ENCODE measurements at regions not wholly inside any gene's neighbourhood (a gene's known extent, or its start where the extent isn't known, plus 50 kb on each side); places are given as distances from the start of the nearest gene placed in this dataset.
A peak's percentile ranks its signal among the peaks of the same experiment; 100 is the strongest.
"Not testable (repeated sequence)": the region's sequence is repeated elsewhere in the genome, so short reads cannot be mapped to it uniquely, and the experiment has no call there.

GRCh38 chr13:30520571-30520970 is 54.8 kb upstream of the HMGB1 start:
- TF ChIP-seq CTCF (IDR thresholded peaks at IDR 0.05; ENCODE audit: control insufficient read depth, insufficient read depth, low read depth, low read length, missing control alignments): no peak
- DNase-seq (ENCODE audit: low read depth): peak; percentile 57
- no peak overlapping the region for H3K4me3 ChIP-seq (ENCODE audit: control insufficient read depth, low read depth, low read length)

GRCh38 chr13:30523211-30523610 is 57.5 kb upstream of the HMGB1 start:
- no peak for DNase-seq (ENCODE audit: low read depth)
- no peak for TF ChIP-seq CTCF (IDR thresholded peaks at IDR 0.05; ENCODE audit: control insufficient read depth, insufficient read depth, low read depth, low read length, missing control alignments)
- H3K4me3 ChIP-seq (ENCODE audit: control insufficient read depth, low read depth, low read length): no peak overlapping the region

- H3K4me3 ChIP-seq (ENCODE audit: control insufficient read depth, low read depth, low read length); DNase-seq (ENCODE audit: low read depth): not testable (repeated sequence)
Observed at GRCh38 chr13:30523817-30524216, 58.1 kb upstream of the HMGB1 start.

GRCh38 chr13:30525212-30525611 is 59.5 kb upstream of the HMGB1 start:
- H3K4me3 ChIP-seq (ENCODE audit: control insufficient read depth, low read depth, low read length); DNase-seq (ENCODE audit: low read depth): not testable (repeated sequence)

- no peak for TF ChIP-seq CTCF (IDR thresholded peaks at IDR 0.05; ENCODE audit: control insufficient read depth, insufficient read depth, low read depth, low read length, missing control alignments)
- no peak for DNase-seq (ENCODE audit: low read depth)
- H3K4me3 ChIP-seq (ENCODE audit: control insufficient read depth, low read depth, low read length): no peak overlapping the region
Observed at GRCh38 chr13:30526612-30527495, 61.1 kb upstream of the HMGB1 start.

- TF ChIP-seq CTCF (IDR thresholded peaks at IDR 0.05; ENCODE audit: control insufficient read depth, insufficient read depth, low read depth, low read length, missing control alignments): no peak
- no peak overlapping the region for H3K4me3 ChIP-seq (ENCODE audit: control insufficient read depth, low read depth, low read length)
- no peak for DNase-seq (ENCODE audit: low read depth)
Observed at GRCh38 chr13:30529085-30529834, 63.5 kb upstream of the HMGB1 start.

GRCh38 chr13:30535046-30535445 is 69.3 kb upstream of the HMGB1 start:
- no peak for TF ChIP-seq CTCF (IDR thresholded peaks at IDR 0.05; ENCODE audit: control insufficient read depth, insufficient read depth, low read depth, low read length, missing control alignments)
- no peak for DNase-seq (ENCODE audit: low read depth)

More at GRCh38 chr13:30535046-30535445, 69.3 kb upstream of the HMGB1 start:
- no peak overlapping the region for H3K4me3 ChIP-seq (ENCODE audit: control insufficient read depth, low read depth, low read length)

Measured in AG09309 (cell line).